OCI-LY3 (cell line): ENCODE measurements at regions not wholly inside any gene's neighbourhood (a gene's known extent, or its start where the extent isn't known, plus 50 kb on each side); places are given as distances from the start of the nearest gene placed in this dataset.
"Not testable (repeated sequence)": the region's sequence is repeated elsewhere in the genome, so short reads cannot be mapped to it uniquely, and the experiment has no call there.

Experiments
- EZH2phosphoT487 ChIP-seq: fragments of 200-600 bp; shearing (Covaris generic); IDR thresholded peaks from 2 replicates; pipeline ENCODE4 v1.6.1; 2018; ENCODE audit warnings: antibody characterized with exemption, mixed run types, low read depth
- TF ChIP-seq, protein P1 (sequence below): fragments of 200-600, 300-600 bp; sonication (generic); IDR thresholded peaks from 2 replicates; pipeline ENCODE4 v1.5.1; 2014; ENCODE audit warnings: antibody characterized with exemption, low read length, low read depth

DNA sequence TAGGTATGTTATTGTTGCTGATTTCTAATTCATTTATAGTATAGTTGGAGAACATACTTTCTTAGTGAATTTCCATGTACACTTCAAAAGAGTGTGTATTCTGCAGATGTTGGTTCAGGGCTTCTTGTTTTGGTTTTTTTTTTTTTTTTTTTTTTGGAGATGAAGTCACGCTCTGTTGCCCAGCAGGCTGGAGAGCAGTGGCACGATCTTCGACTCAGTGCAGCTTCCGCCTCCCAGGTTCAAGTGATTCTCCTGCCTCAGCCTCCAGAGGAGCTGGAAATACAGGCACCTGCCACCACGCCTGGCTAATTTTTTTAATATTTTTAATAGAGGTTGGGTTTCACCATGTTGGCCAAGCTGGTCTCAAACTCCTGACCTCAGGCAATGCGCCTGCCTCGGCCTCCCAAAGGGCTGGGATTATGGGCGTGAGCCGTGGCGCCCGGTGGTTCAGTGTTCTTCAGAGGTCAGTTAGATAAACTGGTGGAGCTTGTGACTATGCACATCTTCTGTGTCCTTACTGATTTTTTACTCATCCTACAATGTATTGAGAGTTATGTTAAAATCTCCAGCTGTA is 2171.2 kb upstream of the DEFB115 start:
- TF ChIP-seq, protein P1, sequence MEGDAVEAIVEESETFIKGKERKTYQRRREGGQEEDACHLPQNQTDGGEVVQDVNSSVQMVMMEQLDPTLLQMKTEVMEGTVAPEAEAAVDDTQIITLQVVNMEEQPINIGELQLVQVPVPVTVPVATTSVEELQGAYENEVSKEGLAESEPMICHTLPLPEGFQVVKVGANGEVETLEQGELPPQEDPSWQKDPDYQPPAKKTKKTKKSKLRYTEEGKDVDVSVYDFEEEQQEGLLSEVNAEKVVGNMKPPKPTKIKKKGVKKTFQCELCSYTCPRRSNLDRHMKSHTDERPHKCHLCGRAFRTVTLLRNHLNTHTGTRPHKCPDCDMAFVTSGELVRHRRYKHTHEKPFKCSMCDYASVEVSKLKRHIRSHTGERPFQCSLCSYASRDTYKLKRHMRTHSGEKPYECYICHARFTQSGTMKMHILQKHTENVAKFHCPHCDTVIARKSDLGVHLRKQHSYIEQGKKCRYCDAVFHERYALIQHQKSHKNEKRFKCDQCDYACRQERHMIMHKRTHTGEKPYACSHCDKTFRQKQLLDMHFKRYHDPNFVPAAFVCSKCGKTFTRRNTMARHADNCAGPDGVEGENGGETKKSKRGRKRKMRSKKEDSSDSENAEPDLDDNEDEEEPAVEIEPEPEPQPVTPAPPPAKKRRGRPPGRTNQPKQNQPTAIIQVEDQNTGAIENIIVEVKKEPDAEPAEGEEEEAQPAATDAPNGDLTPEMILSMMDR, result not testable (repeated sequence)
- not testable (repeated sequence) for TF ChIP-seq EZH2phosphoT487
